HL-60 (cell line): ENCODE measurements at regions not wholly inside any gene's neighbourhood (a gene's known extent, or its start where the extent isn't known, plus 50 kb on each side); places are given as distances from the start of the nearest gene placed in this dataset.

ENCODE experiments used
- TF ChIP-seq, protein P1 (sequence below): IDR thresholded peaks from one replicate; pipeline ENCODE4 v1.5.1; 2011; ENCODE audit warnings: low read length, control low read depth, inconsistent platforms; ENCODE audit not compliant: insufficient read depth
- TF ChIP-seq, protein P2 (sequence below): IDR thresholded peaks from 2 replicates; pipeline ENCODE4 v1.6.1; 2012; ENCODE audit warnings: low read depth; ENCODE audit not compliant: insufficient replicate concordance

DNA sequence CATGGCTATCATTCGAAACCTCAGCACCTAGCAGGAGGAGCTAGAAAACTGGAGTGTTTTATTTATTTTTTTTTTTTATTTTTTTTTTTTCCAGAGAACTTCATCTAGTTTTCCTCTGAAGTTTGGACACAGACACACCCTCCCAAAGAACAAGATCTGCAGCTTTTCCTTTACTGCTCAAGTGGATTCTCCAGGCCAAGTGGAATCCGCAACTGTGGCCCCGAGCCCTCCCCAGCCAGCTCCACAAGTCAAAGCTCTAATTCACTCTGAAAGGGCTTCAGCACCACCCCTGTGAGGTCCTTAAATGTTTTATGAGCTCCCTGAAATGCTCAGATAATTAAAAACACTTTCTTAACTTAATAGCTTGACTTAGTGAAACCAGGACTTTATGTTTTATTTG, 332.1 kb upstream of the DYNLRB2 start:
- TF ChIP-seq, protein P1, sequence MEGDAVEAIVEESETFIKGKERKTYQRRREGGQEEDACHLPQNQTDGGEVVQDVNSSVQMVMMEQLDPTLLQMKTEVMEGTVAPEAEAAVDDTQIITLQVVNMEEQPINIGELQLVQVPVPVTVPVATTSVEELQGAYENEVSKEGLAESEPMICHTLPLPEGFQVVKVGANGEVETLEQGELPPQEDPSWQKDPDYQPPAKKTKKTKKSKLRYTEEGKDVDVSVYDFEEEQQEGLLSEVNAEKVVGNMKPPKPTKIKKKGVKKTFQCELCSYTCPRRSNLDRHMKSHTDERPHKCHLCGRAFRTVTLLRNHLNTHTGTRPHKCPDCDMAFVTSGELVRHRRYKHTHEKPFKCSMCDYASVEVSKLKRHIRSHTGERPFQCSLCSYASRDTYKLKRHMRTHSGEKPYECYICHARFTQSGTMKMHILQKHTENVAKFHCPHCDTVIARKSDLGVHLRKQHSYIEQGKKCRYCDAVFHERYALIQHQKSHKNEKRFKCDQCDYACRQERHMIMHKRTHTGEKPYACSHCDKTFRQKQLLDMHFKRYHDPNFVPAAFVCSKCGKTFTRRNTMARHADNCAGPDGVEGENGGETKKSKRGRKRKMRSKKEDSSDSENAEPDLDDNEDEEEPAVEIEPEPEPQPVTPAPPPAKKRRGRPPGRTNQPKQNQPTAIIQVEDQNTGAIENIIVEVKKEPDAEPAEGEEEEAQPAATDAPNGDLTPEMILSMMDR, result no peak
- TF ChIP-seq, protein P2, sequence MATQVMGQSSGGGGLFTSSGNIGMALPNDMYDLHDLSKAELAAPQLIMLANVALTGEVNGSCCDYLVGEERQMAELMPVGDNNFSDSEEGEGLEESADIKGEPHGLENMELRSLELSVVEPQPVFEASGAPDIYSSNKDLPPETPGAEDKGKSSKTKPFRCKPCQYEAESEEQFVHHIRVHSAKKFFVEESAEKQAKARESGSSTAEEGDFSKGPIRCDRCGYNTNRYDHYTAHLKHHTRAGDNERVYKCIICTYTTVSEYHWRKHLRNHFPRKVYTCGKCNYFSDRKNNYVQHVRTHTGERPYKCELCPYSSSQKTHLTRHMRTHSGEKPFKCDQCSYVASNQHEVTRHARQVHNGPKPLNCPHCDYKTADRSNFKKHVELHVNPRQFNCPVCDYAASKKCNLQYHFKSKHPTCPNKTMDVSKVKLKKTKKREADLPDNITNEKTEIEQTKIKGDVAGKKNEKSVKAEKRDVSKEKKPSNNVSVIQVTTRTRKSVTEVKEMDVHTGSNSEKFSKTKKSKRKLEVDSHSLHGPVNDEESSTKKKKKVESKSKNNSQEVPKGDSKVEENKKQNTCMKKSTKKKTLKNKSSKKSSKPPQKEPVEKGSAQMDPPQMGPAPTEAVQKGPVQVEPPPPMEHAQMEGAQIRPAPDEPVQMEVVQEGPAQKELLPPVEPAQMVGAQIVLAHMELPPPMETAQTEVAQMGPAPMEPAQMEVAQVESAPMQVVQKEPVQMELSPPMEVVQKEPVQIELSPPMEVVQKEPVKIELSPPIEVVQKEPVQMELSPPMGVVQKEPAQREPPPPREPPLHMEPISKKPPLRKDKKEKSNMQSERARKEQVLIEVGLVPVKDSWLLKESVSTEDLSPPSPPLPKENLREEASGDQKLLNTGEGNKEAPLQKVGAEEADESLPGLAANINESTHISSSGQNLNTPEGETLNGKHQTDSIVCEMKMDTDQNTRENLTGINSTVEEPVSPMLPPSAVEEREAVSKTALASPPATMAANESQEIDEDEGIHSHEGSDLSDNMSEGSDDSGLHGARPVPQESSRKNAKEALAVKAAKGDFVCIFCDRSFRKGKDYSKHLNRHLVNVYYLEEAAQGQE, result no peak
